ENCODE measurements at regions not wholly inside any gene's neighbourhood (a gene's known extent, or its start where the extent isn't known, plus 50 kb on each side); places are given as distances from the start of the nearest gene placed in this dataset.
"Not testable (repeated sequence)": the region's sequence is repeated elsewhere in the genome, so short reads cannot be mapped to it uniquely, and the experiment has no call there.

- no peak for DNase-seq (ENCODE audit: low read depth, low spot score)
Measured at GRCh38 chr7:142440906-142441411, 183.1 kb upstream of the PRSS58 start.

DNA sequence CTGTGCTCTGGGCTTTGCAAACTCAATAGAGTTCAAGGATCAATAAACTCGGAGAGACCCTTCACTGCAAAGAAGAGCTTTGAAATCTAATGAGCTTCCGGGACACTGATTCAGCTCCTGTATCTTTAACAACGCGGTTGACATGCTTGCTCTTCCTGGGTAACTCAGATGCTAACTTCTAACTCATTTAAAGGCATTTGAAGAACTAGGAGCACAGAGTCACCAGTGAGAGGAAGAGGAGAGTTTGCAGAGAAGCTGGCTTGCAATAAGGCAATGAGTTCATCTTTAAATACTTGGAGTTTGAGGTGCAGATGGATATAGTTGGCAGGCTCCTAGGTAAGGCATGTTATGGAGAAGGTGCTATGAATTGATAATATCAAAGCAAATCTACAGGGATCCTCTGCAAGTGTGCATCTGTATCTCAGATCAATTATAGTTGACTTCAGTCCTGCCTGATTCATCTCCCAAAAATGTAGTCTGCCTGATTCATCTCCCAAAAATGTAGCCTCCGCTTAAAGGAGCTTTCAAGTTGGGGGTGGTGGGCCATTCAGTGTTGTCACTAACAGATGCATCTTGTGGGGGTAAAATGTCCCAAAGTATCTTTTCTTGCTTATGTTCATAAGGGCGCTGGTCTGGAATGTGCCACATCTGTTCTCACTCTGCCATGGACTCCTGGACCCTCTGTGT lies 182.5 kb upstream of the PRSS58 start:
- DNase-seq (ENCODE audit: low read depth, low spot score): no peak

- no peak for DNase-seq (ENCODE audit: low read depth, low spot score)
Measured at GRCh38 chr7:142439739-142440138, 181.9 kb upstream of the PRSS58 start.

DNA sequence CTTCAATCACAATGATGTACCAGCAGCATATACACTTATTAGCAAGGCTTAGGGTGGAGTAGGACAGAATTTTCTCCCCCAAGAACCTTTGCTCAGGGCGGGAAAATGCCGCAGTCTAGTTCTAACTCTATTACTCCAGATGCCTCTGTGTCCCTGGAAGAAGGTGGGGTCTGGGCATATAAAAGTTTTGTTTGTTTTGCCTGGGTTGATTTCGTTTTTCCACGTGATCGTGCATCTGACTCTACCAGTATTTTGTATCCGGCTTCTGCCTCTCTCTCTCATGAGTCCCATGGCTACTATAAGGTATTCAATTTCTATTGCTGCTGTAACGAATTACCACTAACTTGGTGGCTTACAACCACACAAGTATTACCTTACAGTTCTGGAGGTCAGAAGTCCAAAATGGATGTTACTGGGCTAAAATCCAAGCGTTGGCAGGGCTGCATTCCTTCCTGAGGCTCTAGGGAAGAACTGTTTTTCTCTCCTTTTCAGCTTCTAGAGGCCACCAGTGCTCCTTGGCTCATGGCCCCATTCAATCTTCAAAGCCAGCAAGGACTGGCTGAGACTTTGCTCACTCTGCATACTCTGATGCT lies 181.2 kb upstream of the PRSS58 start:
- no peak for DNase-seq (ENCODE audit: low read depth, low spot score)

- DNase-seq (ENCODE audit: low read depth, low spot score): no peak
Measured at GRCh38 chr7:142438235-142438922, 180.5 kb upstream of the PRSS58 start.

- no peak for DNase-seq (ENCODE audit: low read depth, low spot score)
Measured at GRCh38 chr7:142437741-142438140, 179.9 kb upstream of the PRSS58 start.

- no peak for DNase-seq (ENCODE audit: low read depth, low spot score)
Measured at GRCh38 chr7:142436601-142437000, 178.7 kb upstream of the PRSS58 start.

- DNase-seq (ENCODE audit: low read depth, low spot score): not testable (repeated sequence)
Measured at GRCh38 chr7:142435606-142436005, 177.7 kb upstream of the PRSS58 start.

DNA sequence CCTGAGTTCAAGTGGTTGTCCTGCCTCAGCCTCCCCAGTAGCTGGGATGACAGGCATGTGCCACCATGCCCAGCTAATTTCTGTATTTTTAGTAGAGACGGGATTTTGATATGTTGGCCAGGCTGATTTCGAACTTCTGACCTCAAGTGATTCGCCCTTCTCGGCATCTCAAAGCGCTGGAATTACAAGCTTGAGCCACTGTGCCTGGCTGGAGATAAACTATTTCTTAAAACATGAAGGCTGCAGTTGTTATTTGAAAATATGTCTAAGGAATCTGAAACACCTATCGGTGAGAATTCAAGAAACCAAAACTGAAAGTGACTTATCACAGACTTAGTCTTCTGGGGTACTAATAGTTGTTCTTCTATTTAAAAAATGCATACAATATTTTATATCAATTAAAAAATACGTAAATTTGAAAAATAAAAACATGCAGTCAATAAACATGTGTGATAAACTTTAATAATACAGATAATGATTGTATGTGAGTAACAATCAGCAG lies 176.9 kb upstream of the PRSS58 start:
- DNase-seq (ENCODE audit: low read depth, low spot score): no peak

- DNase-seq (ENCODE audit: low read depth, low spot score): not testable (repeated sequence)
Measured at GRCh38 chr7:142434133-142434532, 176.3 kb upstream of the PRSS58 start.

DNA sequence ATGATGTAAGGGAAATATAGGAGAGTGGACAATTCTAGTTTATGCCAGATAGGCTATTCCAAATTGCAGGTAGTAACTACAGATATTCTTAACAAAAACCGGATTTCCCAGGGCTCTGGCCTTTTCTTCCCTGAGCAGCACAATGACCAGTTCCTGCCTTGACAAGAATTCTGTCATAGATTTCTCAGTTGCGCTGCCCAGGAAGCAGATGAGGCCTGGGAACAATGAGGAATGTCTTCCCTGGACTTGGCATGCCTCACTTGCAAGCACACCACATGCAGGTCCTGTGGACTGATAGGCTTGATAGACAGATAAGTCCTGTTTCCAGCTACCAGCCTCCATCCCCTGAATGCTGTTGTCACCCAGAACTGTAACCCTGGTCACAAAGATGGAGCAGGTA lies 174.5 kb upstream of the PRSS58 start:
- DNase-seq (ENCODE audit: low read depth, low spot score): no peak

GRCh38 chr7:142431491-142431890 lies 173.6 kb upstream of the PRSS58 start:
- no peak for DNase-seq (ENCODE audit: low read depth, low spot score)

DNA sequence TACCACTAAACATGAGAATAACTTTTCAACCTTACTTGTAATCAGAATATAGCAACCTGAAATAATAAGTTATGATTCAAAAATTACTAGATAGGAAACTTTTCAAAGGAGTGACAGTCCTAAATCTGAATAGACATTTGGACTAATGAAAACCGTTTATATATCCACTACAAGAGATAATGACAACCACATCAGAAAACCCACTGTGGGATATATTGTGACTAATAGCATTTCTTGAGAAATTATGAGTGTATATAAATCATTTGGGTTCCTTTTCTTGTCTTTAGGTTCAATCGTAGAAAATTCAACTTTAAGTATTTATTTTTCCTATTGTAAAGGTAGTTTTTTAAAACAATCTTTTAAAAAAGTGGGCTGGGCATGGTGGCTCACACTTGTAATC lies 170.2 kb upstream of the PRSS58 start:
- no peak for DNase-seq (ENCODE audit: low read depth, low spot score)

DNA sequence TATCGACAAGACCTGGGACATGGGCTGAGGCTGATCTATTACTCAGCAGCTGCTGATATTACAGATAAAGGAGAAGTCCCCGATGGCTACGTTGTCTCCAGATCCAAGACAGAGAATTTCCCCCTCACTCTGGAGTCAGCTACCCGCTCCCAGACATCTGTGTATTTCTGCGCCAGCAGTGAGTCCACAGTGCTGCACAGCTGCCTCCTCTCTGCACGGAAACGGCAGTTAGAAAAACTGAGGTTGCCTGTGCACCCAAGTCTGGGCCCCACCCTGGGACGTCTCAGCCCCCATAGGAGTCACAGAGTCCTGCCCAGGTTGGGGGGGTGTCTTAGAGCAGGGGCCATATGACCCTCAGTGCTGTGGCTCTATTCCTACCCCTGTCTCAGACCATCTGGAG lies 167.4 kb upstream of the PRSS58 start:
- DNase-seq (ENCODE audit: low read depth, low spot score): no peak

DNA sequence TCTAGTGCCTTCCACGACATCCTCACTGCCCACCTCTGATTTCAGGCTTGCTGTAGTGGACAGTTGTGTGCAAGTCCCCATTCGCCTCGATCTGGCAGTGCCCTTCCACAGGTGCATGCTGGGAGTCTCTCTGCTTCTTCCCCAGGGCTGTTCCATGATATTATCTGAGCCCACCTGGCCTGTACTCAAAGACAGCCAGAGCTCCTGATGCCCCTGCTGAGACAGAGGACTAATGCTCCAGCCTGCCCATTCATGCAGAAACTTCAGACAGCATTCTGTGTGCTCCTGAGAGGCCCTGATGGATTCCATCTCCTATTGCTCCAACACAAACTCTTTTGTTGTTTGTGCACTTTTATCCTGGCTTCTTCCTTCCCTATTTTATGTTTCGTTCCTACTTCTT lies 164.8 kb upstream of the PRSS58 start:
- DNase-seq (ENCODE audit: low read depth, low spot score): no peak

GRCh38 chr7:142420554-142421362 lies 162.9 kb upstream of the PRSS58 start:
- no peak for DNase-seq (ENCODE audit: low read depth, low spot score)

DNA sequence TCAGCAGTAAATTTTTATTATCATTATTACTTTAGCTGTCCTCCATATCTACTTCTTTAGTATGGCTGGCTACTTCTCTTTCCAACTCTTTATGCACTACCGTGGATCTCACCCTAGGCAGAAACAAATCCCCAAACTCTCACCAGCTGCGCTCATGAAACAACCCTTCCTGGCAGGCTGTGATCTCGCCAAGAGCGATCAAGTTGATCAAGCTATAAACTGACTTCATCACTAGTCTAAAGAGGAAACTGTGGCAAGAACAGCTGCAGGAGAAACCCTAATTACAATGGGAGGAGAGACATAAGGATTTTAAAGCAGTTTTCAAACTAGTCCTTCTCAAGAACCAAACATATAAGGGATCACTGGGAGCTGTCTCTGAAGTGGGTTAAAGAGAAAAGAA lies 160.5 kb upstream of the PRSS58 start:
- DNase-seq (ENCODE audit: low read depth, low spot score): no peak

DNA sequence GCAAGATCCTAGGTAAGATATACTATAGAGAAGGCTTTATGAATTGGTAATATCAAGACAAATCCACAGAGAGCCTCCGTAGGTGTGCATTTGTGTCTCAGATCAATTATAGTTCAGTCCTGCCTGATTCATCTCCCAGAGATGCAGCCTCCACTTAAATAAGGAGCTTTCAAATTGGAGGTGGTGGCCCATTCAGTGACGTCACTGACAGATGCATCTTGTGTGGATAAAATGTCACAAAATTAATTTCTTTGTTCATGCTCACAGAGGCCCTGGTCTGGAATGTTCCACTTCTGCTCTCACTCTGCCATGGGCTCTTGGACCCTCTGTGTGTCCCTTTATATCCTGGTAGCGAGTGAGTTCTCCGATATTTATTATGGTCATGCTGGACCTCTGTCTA lies 157.1 kb upstream of the PRSS58 start:
- DNase-seq (ENCODE audit: low read depth, low spot score): no peak

DNA sequence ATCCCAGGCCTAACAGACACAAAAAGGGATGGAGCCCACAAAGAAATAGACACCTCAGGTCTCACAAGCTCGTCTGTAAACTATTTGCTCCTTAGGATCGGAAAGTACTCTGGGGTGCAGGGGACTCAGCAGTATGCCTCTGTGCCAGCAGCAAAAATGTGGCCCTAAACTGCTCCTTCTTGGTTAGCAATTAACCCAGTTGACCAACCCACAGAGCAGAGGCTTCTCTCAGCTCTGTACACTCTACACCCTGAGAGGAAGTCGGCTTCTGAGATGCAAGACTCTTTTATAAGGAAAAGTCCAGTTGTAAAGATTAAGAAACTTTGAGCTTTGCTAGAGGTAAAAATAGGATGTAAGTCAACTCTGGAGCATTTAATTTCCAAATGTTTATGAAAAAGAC lies 156.3 kb upstream of the PRSS58 start:
- no peak for DNase-seq (ENCODE audit: low read depth, low spot score)

GRCh38 chr7:142413280-142414000 lies 155.6 kb upstream of the PRSS58 start:
- no peak for DNase-seq (ENCODE audit: low read depth, low spot score)

GRCh38 chr7:142412551-142413193 lies 154.8 kb upstream of the PRSS58 start:
- DNase-seq (ENCODE audit: low read depth, low spot score): no peak

Data from activated naive CD8-positive, alpha-beta T cell treated with anti-CD3 and anti-CD28 coated beads, Interleukin-2, amount 50 U/mL, for 16 hours (primary cell).